ENCODE measurements at regions not wholly inside any gene's neighbourhood (a gene's known extent, or its start where the extent isn't known, plus 50 kb on each side); places are given as distances from the start of the nearest gene placed in this dataset.
A peak's percentile ranks its signal among the peaks of the same experiment; 100 is the strongest.

GRCh38 chr2:22350621-22351020, 1034.4 kb upstream of the KLHL29 start:
- TF ChIP-seq, protein P1, sequence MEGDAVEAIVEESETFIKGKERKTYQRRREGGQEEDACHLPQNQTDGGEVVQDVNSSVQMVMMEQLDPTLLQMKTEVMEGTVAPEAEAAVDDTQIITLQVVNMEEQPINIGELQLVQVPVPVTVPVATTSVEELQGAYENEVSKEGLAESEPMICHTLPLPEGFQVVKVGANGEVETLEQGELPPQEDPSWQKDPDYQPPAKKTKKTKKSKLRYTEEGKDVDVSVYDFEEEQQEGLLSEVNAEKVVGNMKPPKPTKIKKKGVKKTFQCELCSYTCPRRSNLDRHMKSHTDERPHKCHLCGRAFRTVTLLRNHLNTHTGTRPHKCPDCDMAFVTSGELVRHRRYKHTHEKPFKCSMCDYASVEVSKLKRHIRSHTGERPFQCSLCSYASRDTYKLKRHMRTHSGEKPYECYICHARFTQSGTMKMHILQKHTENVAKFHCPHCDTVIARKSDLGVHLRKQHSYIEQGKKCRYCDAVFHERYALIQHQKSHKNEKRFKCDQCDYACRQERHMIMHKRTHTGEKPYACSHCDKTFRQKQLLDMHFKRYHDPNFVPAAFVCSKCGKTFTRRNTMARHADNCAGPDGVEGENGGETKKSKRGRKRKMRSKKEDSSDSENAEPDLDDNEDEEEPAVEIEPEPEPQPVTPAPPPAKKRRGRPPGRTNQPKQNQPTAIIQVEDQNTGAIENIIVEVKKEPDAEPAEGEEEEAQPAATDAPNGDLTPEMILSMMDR (IDR thresholded peaks at IDR 0.05), result no peak
- H3K4me1 ChIP-seq, result no peaks in the 10 kb centered on the region
- no peaks in the 10 kb centered on the region for H3K36me3 ChIP-seq
- H3K27me3 ChIP-seq, result no peaks in the 10 kb centered on the region
- no peak overlapping the region for H3K27ac ChIP-seq
- WGBS, 5 donors, result 88 to 94% (median 90%) methylated on average over 7 of the region's 7 CpGs
- no peak overlapping the region for H3K4me3 ChIP-seq
- H3K9me3 ChIP-seq, result no peaks in the 10 kb centered on the region
- intact Hi-C loops (cut with DNase I; ENCODE audit: low total_unique reads), result no loop called here
- DNase-seq, result no peak

- no peak overlapping the region for H3K27ac ChIP-seq
- H3K27me3 ChIP-seq, result no peaks in the 10 kb centered on the region
- DNase-seq, result peak; percentile 51 to 72
- 46 to 60% (median 52%) methylated on average over 4 of the region's 4 CpGs for WGBS, 5 donors
- no peaks in the 10 kb centered on the region for H3K4me1 ChIP-seq
- TF ChIP-seq, protein P1 (IDR thresholded peaks at IDR 0.05), result peak in 5 of 7 experiments; percentile 30 to 91 (median 66)
- no peak for TF ChIP-seq EP300 (IDR thresholded peaks at IDR 0.05)
- no peaks in the 10 kb centered on the region for H3K9me3 ChIP-seq
- intact Hi-C loops (cut with DNase I; ENCODE audit: low total_unique reads), result no loop called here
- no peaks in the 10 kb centered on the region for H3K36me3 ChIP-seq
- H3K4me3 ChIP-seq, result no peak overlapping the region
These were observed 1029.1 kb upstream of the KLHL29 start for GRCh38 chr2:22355816-22356433.

- no peaks in the 10 kb centered on the region for H3K4me1 ChIP-seq
- no peak overlapping the region for H3K4me3 ChIP-seq
- DNase-seq, result no peak
- no peaks in the 10 kb centered on the region for H3K27me3 ChIP-seq
- 10 to 38% (median 24%) methylated on average over 2 of the region's 2 CpGs for WGBS, 5 donors
- no peaks in the 10 kb centered on the region for H3K36me3 ChIP-seq
- intact Hi-C loops (cut with DNase I; ENCODE audit: low total_unique reads), result no loop called here
- H3K9me3 ChIP-seq, result peaks cover 0 to 4% (median 0%) of the 10 kb centered on the region in 4 donors
- no peak overlapping the region for H3K27ac ChIP-seq
- TF ChIP-seq, protein P1 (IDR thresholded peaks at IDR 0.05), result no peak
- TF ChIP-seq POLR2AphosphoS5 (IDR thresholded peaks at IDR 0.05), result no peak
- TF ChIP-seq EP300 (IDR thresholded peaks at IDR 0.05), result no peak
- TF ChIP-seq POLR2A (IDR thresholded peaks at IDR 0.05), result no peak
These were observed 1025.8 kb upstream of the KLHL29 start for GRCh38 chr2:22359071-22359672.

- intact Hi-C loops (cut with DNase I; ENCODE audit: low total_unique reads), result no loop called here
- WGBS, 5 donors, result 49 to 62% (median 58%) methylated on average over 4 of the region's 4 CpGs
- no peak overlapping the region for H3K4me3 ChIP-seq
These were observed 1024.1 kb upstream of the KLHL29 start for GRCh38 chr2:22360735-22361374.

More at GRCh38 chr2:22360735-22361374, 1024.1 kb upstream of the KLHL29 start:
- TF ChIP-seq POLR2A (IDR thresholded peaks at IDR 0.05) (no peak), POLR2AphosphoS5 (IDR thresholded peaks at IDR 0.05) (no peak), EP300 (IDR thresholded peaks at IDR 0.05) (no peak)
- TF ChIP-seq, protein P1 (IDR thresholded peaks at IDR 0.05), result no peak
- H3K27me3 ChIP-seq, result no peaks in the 10 kb centered on the region
- no peaks in the 10 kb centered on the region for H3K4me1 ChIP-seq
- DNase-seq, result no peak
- peaks cover 0 to 4% (median 0%) of the 10 kb centered on the region in 4 donors for H3K9me3 ChIP-seq
- no peaks in the 10 kb centered on the region for H3K36me3 ChIP-seq
- no peak overlapping the region for H3K27ac ChIP-seq
